ENCODE measurements at regions not wholly inside any gene's neighbourhood (a gene's known extent, or its start where the extent isn't known, plus 50 kb on each side); places are given as distances from the start of the nearest gene placed in this dataset.

DNA sequence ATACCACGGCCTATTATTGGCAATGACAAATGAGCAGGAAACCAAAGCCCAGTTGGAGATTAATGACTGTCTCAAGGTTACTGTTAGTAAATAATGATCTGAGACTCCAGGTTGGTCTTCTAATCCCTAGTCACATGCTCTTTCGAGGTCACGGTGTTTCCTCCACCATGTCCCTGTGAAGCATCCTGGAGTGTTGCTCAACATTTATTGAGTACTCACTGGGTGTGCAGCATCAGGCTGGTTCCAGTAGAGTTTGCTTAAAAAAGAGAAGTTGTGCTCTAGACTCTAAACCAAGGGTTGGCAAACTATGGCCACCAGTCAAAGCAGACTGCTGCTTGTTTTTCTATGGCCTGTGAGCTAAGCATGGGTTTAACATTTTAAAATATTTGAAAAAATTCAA lies 263.8 kb upstream of the ATP5MC3 start:
- TF ChIP-seq, protein P1, sequence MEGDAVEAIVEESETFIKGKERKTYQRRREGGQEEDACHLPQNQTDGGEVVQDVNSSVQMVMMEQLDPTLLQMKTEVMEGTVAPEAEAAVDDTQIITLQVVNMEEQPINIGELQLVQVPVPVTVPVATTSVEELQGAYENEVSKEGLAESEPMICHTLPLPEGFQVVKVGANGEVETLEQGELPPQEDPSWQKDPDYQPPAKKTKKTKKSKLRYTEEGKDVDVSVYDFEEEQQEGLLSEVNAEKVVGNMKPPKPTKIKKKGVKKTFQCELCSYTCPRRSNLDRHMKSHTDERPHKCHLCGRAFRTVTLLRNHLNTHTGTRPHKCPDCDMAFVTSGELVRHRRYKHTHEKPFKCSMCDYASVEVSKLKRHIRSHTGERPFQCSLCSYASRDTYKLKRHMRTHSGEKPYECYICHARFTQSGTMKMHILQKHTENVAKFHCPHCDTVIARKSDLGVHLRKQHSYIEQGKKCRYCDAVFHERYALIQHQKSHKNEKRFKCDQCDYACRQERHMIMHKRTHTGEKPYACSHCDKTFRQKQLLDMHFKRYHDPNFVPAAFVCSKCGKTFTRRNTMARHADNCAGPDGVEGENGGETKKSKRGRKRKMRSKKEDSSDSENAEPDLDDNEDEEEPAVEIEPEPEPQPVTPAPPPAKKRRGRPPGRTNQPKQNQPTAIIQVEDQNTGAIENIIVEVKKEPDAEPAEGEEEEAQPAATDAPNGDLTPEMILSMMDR (IDR thresholded peaks at IDR 0.05; ENCODE audit: unreplicated experiment): no peak
- Mint-ChIP-seq H3K27ac (no peak overlapping the region), H3K27me3 (peaks cover 22% of the 10 kb centered on the region), H3K4me3 (ENCODE audit: low read depth) (no peak overlapping the region), H3K4me1 (ENCODE audit: low read depth) (peaks cover 6% of the 10 kb centered on the region), H3K36me3 (ENCODE audit: insufficient read depth) (no peaks in the 10 kb centered on the region), H3K9me3 (ENCODE audit: low read depth) (no peaks in the 10 kb centered on the region)
- DNase-seq (ENCODE audit: low spot score, unreplicated experiment): no peak

DNA sequence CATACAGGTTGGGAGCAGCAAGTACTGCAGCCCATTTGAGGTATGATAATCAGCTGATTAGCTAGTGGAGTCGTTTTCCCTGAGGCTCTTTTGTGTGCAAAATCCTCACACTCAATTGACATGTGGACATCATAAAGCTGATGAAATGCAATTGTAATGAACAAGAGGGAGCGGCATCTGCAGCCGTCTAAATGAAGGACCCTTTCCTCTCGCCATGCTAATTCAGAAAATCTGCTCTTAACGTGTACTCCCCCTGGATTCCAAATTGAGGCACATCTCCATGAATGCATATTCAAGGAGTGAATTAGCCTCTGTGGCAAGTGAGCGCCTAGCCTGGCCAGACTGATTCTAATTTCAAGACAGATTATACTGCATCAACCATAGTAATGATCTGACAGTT lies 260.9 kb upstream of the ATP5MC3 start:
- H3K27ac Mint-ChIP-seq: no peak overlapping the region
- no peaks in the 10 kb centered on the region for H3K36me3 Mint-ChIP-seq (ENCODE audit: insufficient read depth)
- H3K4me3 Mint-ChIP-seq (ENCODE audit: low read depth): no peak overlapping the region
- H3K4me1 Mint-ChIP-seq (ENCODE audit: low read depth): peaks cover 6% of the 10 kb centered on the region
- peaks cover 16% of the 10 kb centered on the region for H3K27me3 Mint-ChIP-seq
- TF ChIP-seq, protein P1 (IDR thresholded peaks at IDR 0.05; ENCODE audit: unreplicated experiment): no peak
- H3K9me3 Mint-ChIP-seq (ENCODE audit: low read depth): no peaks in the 10 kb centered on the region
- no peak for DNase-seq (ENCODE audit: low spot score, unreplicated experiment)

DNA sequence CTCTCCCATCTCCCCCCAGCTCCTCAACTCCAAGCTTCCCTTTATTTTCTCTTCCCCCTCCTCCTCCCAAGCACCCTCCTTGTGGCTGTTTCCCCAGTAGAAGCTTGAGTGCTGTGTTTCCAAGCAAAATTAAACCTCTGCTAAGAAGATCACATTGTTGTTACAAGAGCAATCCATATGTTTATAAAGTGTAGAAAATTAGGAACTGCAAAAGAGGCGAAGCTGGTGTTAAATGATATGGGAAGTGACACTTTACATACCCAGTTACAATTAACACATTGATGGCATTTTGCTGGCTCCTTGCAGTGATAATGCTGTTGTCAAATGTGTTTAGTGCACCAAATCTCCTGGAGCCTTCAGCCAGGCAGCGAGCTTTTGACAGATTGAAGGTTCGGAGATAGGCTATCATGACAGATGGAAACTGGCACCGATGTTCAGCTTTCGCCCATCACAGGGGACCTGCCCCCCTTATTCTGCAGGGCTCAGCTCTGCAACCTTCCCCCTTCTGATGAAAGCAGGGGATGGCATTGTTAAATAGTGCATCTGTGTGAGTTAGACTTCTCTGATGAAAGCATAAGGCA lies 259.8 kb upstream of the ATP5MC3 start:
- no peak overlapping the region for H3K27ac Mint-ChIP-seq
- peaks cover 6% of the 10 kb centered on the region for H3K4me1 Mint-ChIP-seq (ENCODE audit: low read depth)
- TF ChIP-seq, protein P1 (IDR thresholded peaks at IDR 0.05; ENCODE audit: unreplicated experiment): no peak
- no peak for DNase-seq (ENCODE audit: low spot score, unreplicated experiment)
- H3K36me3 Mint-ChIP-seq (ENCODE audit: insufficient read depth): no peaks in the 10 kb centered on the region
- peaks cover 15% of the 10 kb centered on the region for H3K27me3 Mint-ChIP-seq
- H3K9me3 Mint-ChIP-seq (ENCODE audit: low read depth): no peaks in the 10 kb centered on the region
- H3K4me3 Mint-ChIP-seq (ENCODE audit: low read depth): no peak overlapping the region

DNA sequence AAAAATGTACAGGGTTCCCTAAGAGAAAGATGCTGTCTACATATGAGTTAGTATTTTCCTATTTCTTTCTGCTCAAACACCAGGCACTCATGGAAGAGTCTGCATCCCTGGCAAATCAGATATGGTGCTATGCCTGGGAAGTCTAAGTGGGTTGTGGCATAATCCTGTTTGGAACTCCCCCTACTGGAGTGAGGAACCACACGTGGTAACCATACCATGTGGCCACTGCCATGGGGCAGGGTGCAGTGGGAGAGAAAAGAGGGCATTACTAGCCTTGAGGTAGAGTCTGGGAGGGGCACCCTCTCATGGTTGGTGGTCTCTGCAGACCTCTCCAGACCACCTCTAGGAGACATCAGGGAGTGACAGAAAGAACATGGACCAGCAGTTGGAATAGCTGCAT lies 257.9 kb upstream of the ATP5MC3 start:
- Mint-ChIP-seq H3K4me1 (ENCODE audit: low read depth) (peaks cover 6% of the 10 kb centered on the region), H3K4me3 (ENCODE audit: low read depth) (no peak overlapping the region), H3K9me3 (ENCODE audit: low read depth) (no peaks in the 10 kb centered on the region), H3K27ac (no peak overlapping the region), H3K27me3 (peaks cover 15% of the 10 kb centered on the region), H3K36me3 (ENCODE audit: insufficient read depth) (no peaks in the 10 kb centered on the region)
- no peak for DNase-seq (ENCODE audit: low spot score, unreplicated experiment)
- TF ChIP-seq, protein P1 (IDR thresholded peaks at IDR 0.05; ENCODE audit: unreplicated experiment): no peak

- no peaks in the 10 kb centered on the region for H3K36me3 Mint-ChIP-seq (ENCODE audit: insufficient read depth)
- no peak overlapping the region for H3K4me3 Mint-ChIP-seq (ENCODE audit: low read depth)
- H3K27ac Mint-ChIP-seq: no peak overlapping the region
Measured at GRCh38 chr2:175437167-175437566, 255.7 kb upstream of the ATP5MC3 start.

More at GRCh38 chr2:175437167-175437566, 255.7 kb upstream of the ATP5MC3 start:
- no peaks in the 10 kb centered on the region for H3K9me3 Mint-ChIP-seq (ENCODE audit: low read depth)
- no peak for DNase-seq (ENCODE audit: low spot score, unreplicated experiment)
- TF ChIP-seq, protein P1 (IDR thresholded peaks at IDR 0.05; ENCODE audit: unreplicated experiment): no peak
- peaks cover 5% of the 10 kb centered on the region for H3K4me1 Mint-ChIP-seq (ENCODE audit: low read depth)
- peaks cover 10% of the 10 kb centered on the region for H3K27me3 Mint-ChIP-seq

Data from progenitor cell of endocrine pancreas (in vitro differentiated cells).